H1 (cell line): ENCODE measurements at regions not wholly inside any gene's neighbourhood (a gene's known extent, or its start where the extent isn't known, plus 50 kb on each side); places are given as distances from the start of the nearest gene placed in this dataset.

Experiments used
- CTCF ChIA-PET: fragments of 300-600 bp; sonication (Branson Sonifier 250); formaldehyde crosslinking; loops from one replicate; lab custom pipeline; 2021; ENCODE audit not compliant: partially characterized antibody; lab: Charles Lee
- POLR2A ChIA-PET: fragments of 300-600 bp; sonication (Branson Sonifier 250); formaldehyde crosslinking; loops from one replicate; lab custom pipeline; 2021; ENCODE audit warnings: inconsistent platforms; ENCODE audit not compliant: partially characterized antibody; lab: Charles Lee
- DNase-seq, 2 experiments: peaks; one replicate each; pipeline versions ENCODE4 v3.0.0 to v3.0.0-alpha.2; 2010 to 2022; ENCODE audit warnings: low spot score in 2 of 2, low read depth in 1 of 2, mixed read lengths in 1 of 2
- FAIRE-seq: peaks from 2 replicates; lab custom pipeline; 2011; peaks lifted over from hg19 to GRCh38; lab: Jason Lieb, UNC
- H2AFZ ChIP-seq: 2 replicates; pipeline ENCODE4 v1.8.1; 2012; ENCODE audit warnings: low read length, inconsistent platforms
- H2AK5ac ChIP-seq: 2 replicates; pipeline ENCODE4 v1.6.1; 2013; ENCODE audit warnings: low read depth, low read length
- H2BK120ac ChIP-seq: replicated peaks from 2 replicates; pipeline ENCODE3; 2013; ENCODE audit warnings: low read depth, low read length, inconsistent platforms
- H2BK12ac ChIP-seq: 2 replicates; pipeline ENCODE4 v1.6.1; 2013; ENCODE audit warnings: low read depth, low read length
- H2BK15ac ChIP-seq: 2 replicates; pipeline ENCODE4 v1.6.1; 2013; ENCODE audit warnings: low read length
- H2BK20ac ChIP-seq: 2 replicates; pipeline ENCODE4 v1.6.1; 2013; ENCODE audit warnings: low read length
- H2BK5ac ChIP-seq: 2 replicates; pipeline ENCODE4 v1.6.1; 2013; ENCODE audit warnings: low read depth, low read length
- H3K14ac ChIP-seq: 2 replicates; pipeline ENCODE4 v1.6.1; 2013; ENCODE audit warnings: inconsistent platforms; ENCODE audit not compliant: insufficient read length
- H3K18ac ChIP-seq: 2 replicates; pipeline ENCODE4 v1.6.1; 2013; ENCODE audit warnings: low read length; ENCODE audit errors: extremely low read depth
- H3K23ac ChIP-seq: 2 replicates; pipeline ENCODE4 v1.6.1; 2013; ENCODE audit warnings: inconsistent platforms; ENCODE audit not compliant: insufficient read length
- H3K23me2 ChIP-seq: 2 replicates; pipeline ENCODE4 v1.6.1; 2013; ENCODE audit warnings: low read depth, low read length
- H3K27ac ChIP-seq: 2 replicates; pipeline ENCODE4 v1.6.1; 2011; ENCODE audit warnings: low read depth, low read length, inconsistent platforms
- H3K27me3 ChIP-seq, 4 experiments: replicated peaks in 1 of 4; 1 replicate in 1 of 4; 2 replicates in 3 of 4; pipeline versions ENCODE4 v1.6.1 to v1.8.1; 2011 to 2013; ENCODE audit warnings: low read length in 3 of 4, mild to moderate bottlenecking in 3 of 4, inconsistent platforms in 2 of 4, mixed read lengths in 2 of 4, moderate library complexity in 1 of 4; ENCODE audit not compliant: control insufficient read depth in 3 of 4, insufficient read depth in 3 of 4; ENCODE audit errors: extremely low read depth in 1 of 4
- H3K36me3 ChIP-seq, 4 experiments: 2 replicates each; pipeline versions ENCODE4 v1.6.1 to v1.8.1; 2011 to 2013; ENCODE audit warnings: mild to moderate bottlenecking in 4 of 4, low read length in 3 of 4, moderate library complexity in 2 of 4, control low read depth in 1 of 4, inconsistent platforms in 1 of 4; ENCODE audit not compliant: insufficient read depth in 4 of 4, control insufficient read depth in 2 of 4
- H3K4ac ChIP-seq: replicated peaks from 2 replicates; pipeline ENCODE3; 2013; ENCODE audit warnings: low read length, low read depth, mixed read lengths, inconsistent platforms; ENCODE audit not compliant: insufficient read length
- H3K4me1 ChIP-seq, 4 experiments: replicated peaks in 1 of 4; 1 replicate in 1 of 4; 2 replicates in 3 of 4; pipeline versions ENCODE4 v1.6.1 to v1.8.1; 2011 to 2013; ENCODE audit warnings: low read length in 3 of 4, inconsistent platforms in 2 of 4, mixed read lengths in 1 of 4; ENCODE audit not compliant: insufficient read depth in 4 of 4, control insufficient read depth in 3 of 4
- H3K4me2 ChIP-seq, 2 experiments: 2 replicates each; pipeline versions ENCODE4 v1.6.1 to v1.8.1; 2011 to 2013; ENCODE audit warnings: low read depth in 2 of 2, low read length in 2 of 2, control low read depth in 1 of 2, inconsistent platforms in 1 of 2, mild to moderate bottlenecking in 1 of 2; ENCODE audit not compliant: insufficient read depth in 1 of 2
- H3K4me3 ChIP-seq, 4 experiments: fragments of 200-600, 300-600 bp in 1 of 4; sonication (generic), shearing (Covaris generic), sonication (Bioruptor Twin) in 1 of 4; 2 replicates each; pipeline versions ENCODE4 v1.5.1 to v1.8.1; 2011 to 2016; ENCODE audit warnings: low read length in 4 of 4, low read depth in 3 of 4, control low read depth in 2 of 4, inconsistent platforms in 2 of 4, mild to moderate bottlenecking in 2 of 4, mixed read lengths in 1 of 4, moderate library complexity in 1 of 4; ENCODE audit not compliant: insufficient read depth in 2 of 4; ENCODE audit errors: extremely low read depth in 1 of 4
- H3K56ac ChIP-seq: replicated peaks from 2 replicates; pipeline ENCODE3; 2013; ENCODE audit warnings: low read depth, mild to moderate bottlenecking, mixed read lengths, low read length, inconsistent platforms; ENCODE audit not compliant: insufficient read length
- H3K79me1 ChIP-seq: 2 replicates; pipeline ENCODE4 v1.6.1; 2013; ENCODE audit warnings: low read depth, low read length, control low read depth
- H3K79me2 ChIP-seq, 2 experiments: 2 replicates each; pipeline versions ENCODE4 v1.6.1 to v1.8.1; 2012 to 2013; ENCODE audit warnings: low read length in 2 of 2, mild to moderate bottlenecking in 2 of 2, inconsistent platforms in 1 of 2; ENCODE audit not compliant: insufficient read depth in 2 of 2, control insufficient read depth in 1 of 2
- H3K9ac ChIP-seq, 4 experiments: replicated peaks in 1 of 4; 1 replicate in 1 of 4; 2 replicates in 3 of 4; pipeline versions ENCODE4 v1.6.1 to v1.8.1; 2011 to 2013; ENCODE audit warnings: low read depth in 3 of 4, low read length in 3 of 4, control low read depth in 2 of 4, mild to moderate bottlenecking in 2 of 4, moderate library complexity in 2 of 4, inconsistent platforms in 1 of 4; ENCODE audit errors: extremely low read depth in 1 of 4
- H3K9me3 ChIP-seq, 2 experiments: 2 replicates each; pipeline versions ENCODE4 v1.6.1 to v1.8.1; 2012 to 2013; ENCODE audit warnings: mild to moderate bottlenecking in 2 of 2, moderate library complexity in 2 of 2, control low read depth in 1 of 2, inconsistent platforms in 1 of 2, low read depth in 1 of 2, low read length in 1 of 2, mixed read lengths in 1 of 2; ENCODE audit not compliant: insufficient read depth in 2 of 2
- H4K20me1 ChIP-seq, 2 experiments: replicated peaks in 1 of 2; 2 replicates each; pipeline versions ENCODE3 to v1.8.1; 2011 to 2013; ENCODE audit warnings: inconsistent platforms in 2 of 2, low read length in 2 of 2, mild to moderate bottlenecking in 1 of 2; ENCODE audit not compliant: insufficient read depth in 2 of 2, control insufficient read depth in 1 of 2
- H4K5ac ChIP-seq: 2 replicates; pipeline ENCODE4 v1.6.1; 2013; ENCODE audit warnings: low read length, low read depth, mixed read lengths, inconsistent platforms; ENCODE audit not compliant: insufficient read length
- H4K8ac ChIP-seq: 2 replicates; pipeline ENCODE4 v1.8.0; 2013; ENCODE audit warnings: mild to moderate bottlenecking, moderate library complexity, low read length, inconsistent platforms; ENCODE audit not compliant: insufficient read depth; ENCODE audit errors: extremely low read depth
- H4K91ac ChIP-seq: replicated peaks from 2 replicates; pipeline ENCODE3; 2013; ENCODE audit warnings: low read length, mixed read lengths, inconsistent platforms; ENCODE audit not compliant: insufficient read length
- BCL11A ChIP-seq, 2 experiments: IDR thresholded peaks; one replicate each; pipeline ENCODE4 v1.6.1; 2011; ENCODE audit warnings: low read depth in 2 of 2, low read length in 2 of 2, mild to moderate bottlenecking in 2 of 2
- CBX5 ChIP-seq: fragments of 300-800, 300-1000 bp; sonication (generic); IDR thresholded peaks from 2 replicates; pipeline ENCODE4 v1.7.1; 2016; ENCODE audit warnings: antibody characterized with exemption, low read length, low read depth
- EGR1 ChIP-seq: IDR thresholded peaks from 2 replicates; pipeline ENCODE4 v1.6.1; 2011; ENCODE audit warnings: low read depth, low read length, borderline replicate concordance
- GABPA ChIP-seq: IDR thresholded peaks from 2 replicates; pipeline ENCODE4 v1.6.1; 2011; ENCODE audit warnings: mild to moderate bottlenecking, low read length, moderate library complexity, borderline replicate concordance; ENCODE audit not compliant: insufficient read depth
- KDM1A ChIP-seq: fragments of 200-600, 300-600 bp; sonication (generic); IDR thresholded peaks from 2 replicates; pipeline ENCODE4 v1.7.1; 2016; ENCODE audit warnings: mild to moderate bottlenecking, low read length, borderline replicate concordance
- POLR2A ChIP-seq, 2 experiments: IDR thresholded peaks; 1 replicate in 1 of 2; 2 replicates in 1 of 2; pipeline ENCODE4 v1.6.1; 2011; ENCODE audit warnings: low read depth in 2 of 2, low read length in 2 of 2, mild to moderate bottlenecking in 2 of 2; ENCODE audit errors: control extremely low read depth in 1 of 2
- SP1 ChIP-seq: IDR thresholded peaks from 2 replicates; pipeline ENCODE4 v1.6.1; 2011; ENCODE audit warnings: low read depth, low read length
- TAF7 ChIP-seq: optimal IDR thresholded peaks from 2 replicates; pipeline ENCODE3; 2011; ENCODE audit warnings: low read depth, mild to moderate bottlenecking, inconsistent platforms, low read length, moderate library complexity, borderline replicate concordance
- TCF12 ChIP-seq: IDR thresholded peaks from 2 replicates; pipeline ENCODE4 v1.6.1; 2011; ENCODE audit warnings: low read depth, mild to moderate bottlenecking, low read length
- WGBS, 2 experiments: shearing (Covaris generic) in 1 of 2; methylation state at CpG; one replicate each; pipeline versions ENCODE4 v1.1.6 to v1.1.7; 2013 to 2015; ENCODE audit warnings: low lambda C conversion rate in 2 of 2, mixed read lengths in 2 of 2, inconsistent platforms in 1 of 2, low coverage in 1 of 2, missing lambda C conversion rate in 1 of 2; ENCODE audit not compliant: insufficient replicate concordance in 2 of 2, insufficient coverage in 1 of 2, insufficient read length in 1 of 2; ENCODE audit errors: extremely low coverage in 1 of 2, missing lambda C conversion rate in 1 of 2; 5-methylcytosine and 5-hydroxymethylcytosine counted together

DNA sequence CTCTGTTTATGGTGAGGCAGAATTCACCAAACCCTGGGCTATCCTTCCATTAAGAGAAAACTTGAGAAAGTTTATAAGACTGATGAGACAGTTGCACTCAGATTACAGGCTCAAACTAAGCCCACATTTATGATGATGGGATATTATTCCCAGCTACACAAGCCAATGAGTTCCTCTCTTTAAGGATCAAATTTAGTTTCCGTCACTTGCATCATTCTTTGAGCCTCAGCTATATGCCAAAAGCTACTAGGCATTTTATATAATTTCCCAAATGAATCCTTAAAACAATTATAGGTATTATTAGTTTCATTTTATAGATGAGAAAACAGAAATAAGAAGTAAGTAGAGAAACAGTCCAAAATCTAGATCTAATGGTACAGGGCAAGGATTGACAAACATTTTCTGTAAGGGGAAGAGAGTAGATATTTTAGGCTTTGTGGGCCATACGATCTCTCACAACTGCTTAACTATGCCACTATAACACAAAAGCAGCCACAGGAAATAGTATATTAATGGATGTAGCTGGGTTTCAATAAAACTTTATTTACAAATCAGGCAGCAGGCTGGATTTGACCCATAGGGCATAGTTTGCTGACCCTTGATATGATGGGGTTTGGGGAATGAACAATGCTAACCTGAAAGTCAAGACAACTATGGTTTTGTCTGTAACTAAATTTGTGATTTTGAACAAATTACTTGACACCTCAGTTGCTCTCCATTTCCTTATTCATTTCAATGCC, 91.8 kb upstream of the PLXNC1 start:
- Histone ChIP-seq H3K79me2 (no peaks in the 10 kb centered on the region), H3K4me3 (no peak overlapping the region), H4K8ac (no peak overlapping the region), H2BK12ac (no peak overlapping the region), H3K18ac (no peak overlapping the region), H2BK20ac (no peak overlapping the region), H3K4ac (no peak overlapping the region), H3K9me3 (peaks cover 5 to 13% of the 10 kb centered on the region in 2 experiments; a peak in 2 of 4 replicates), H2AK5ac (no peak overlapping the region), H3K56ac (no peak overlapping the region), H3K23me2 (no peaks in the 10 kb centered on the region), H4K91ac (no peak overlapping the region), H2AFZ (no peak overlapping the region), H2BK120ac (no peak overlapping the region), H3K36me3 (no peaks in the 10 kb centered on the region), H3K9ac (no peak overlapping the region), H3K27ac (no peak overlapping the region), H2BK5ac (no peak overlapping the region), H3K14ac (no peak overlapping the region), H3K27me3 (no peaks in the 10 kb centered on the region), H3K4me2 (no peak overlapping the region), H2BK15ac (no peak overlapping the region), H3K23ac (no peak overlapping the region), H4K5ac (no peak overlapping the region), H4K20me1 (no peaks in the 10 kb centered on the region), H3K79me1 (no peaks in the 10 kb centered on the region), H3K4me1 (peaks cover 0 to 3% (median 0%) of the 10 kb centered on the region in 4 experiments; a peak in 2 of 7 replicates)
- WGBS, 2 experiments = 88% methylated on average over 2 of the region's 2 CpGs; no CpG with 5 or more reads in 1 of the 2 experiments
- no peak for TF ChIP-seq KDM1A
- no peak for TF ChIP-seq POLR2A (IDR thresholded peaks at IDR 0.05; ENCODE audit: control extremely low read depth in 1 of 2, low read depth in 2 of 2, low read length in 2 of 2)
- no peak for TF ChIP-seq TCF12
- no peak for TF ChIP-seq BCL11A (IDR thresholded peaks at IDR 0.05; ENCODE audit: low read depth in 2 of 2, low read length in 2 of 2)
- no peak for TF ChIP-seq TAF7
- TF ChIP-seq EGR1 = no peak
- no peak for TF ChIP-seq GABPA
- no peak for TF ChIP-seq CBX5
- no peak for TF ChIP-seq SP1
- POLR2A ChIA-PET = no interaction called here
- no peak for DNase-seq
- CTCF ChIA-PET = interaction anchor here (1.8 to 2.6 kb wide), 2 partner anchors 19 to 46 kb away, joined by 6 to 10 read pairs; no protein-coding TSS in a partner anchor
- no peak for FAIRE-seq
